HL-60/S4 treated with phorbol 12-myristate 13-acetate at 8.2 ng/mL for 4 days and 3 days (cell line): ENCODE measurements at regions not wholly inside any gene's neighbourhood (a gene's known extent, or its start where the extent isn't known, plus 50 kb on each side); places are given as distances from the start of the nearest gene placed in this dataset.

Experiments
- in situ Hi-C: fragments of 300-500 bp; cut with MboI; formaldehyde crosslinking; loops from 2 replicates; pipeline ENCODE4 v1.15.0; 2022; ENCODE audit warnings: low sequenced_read_pairs

DNA sequence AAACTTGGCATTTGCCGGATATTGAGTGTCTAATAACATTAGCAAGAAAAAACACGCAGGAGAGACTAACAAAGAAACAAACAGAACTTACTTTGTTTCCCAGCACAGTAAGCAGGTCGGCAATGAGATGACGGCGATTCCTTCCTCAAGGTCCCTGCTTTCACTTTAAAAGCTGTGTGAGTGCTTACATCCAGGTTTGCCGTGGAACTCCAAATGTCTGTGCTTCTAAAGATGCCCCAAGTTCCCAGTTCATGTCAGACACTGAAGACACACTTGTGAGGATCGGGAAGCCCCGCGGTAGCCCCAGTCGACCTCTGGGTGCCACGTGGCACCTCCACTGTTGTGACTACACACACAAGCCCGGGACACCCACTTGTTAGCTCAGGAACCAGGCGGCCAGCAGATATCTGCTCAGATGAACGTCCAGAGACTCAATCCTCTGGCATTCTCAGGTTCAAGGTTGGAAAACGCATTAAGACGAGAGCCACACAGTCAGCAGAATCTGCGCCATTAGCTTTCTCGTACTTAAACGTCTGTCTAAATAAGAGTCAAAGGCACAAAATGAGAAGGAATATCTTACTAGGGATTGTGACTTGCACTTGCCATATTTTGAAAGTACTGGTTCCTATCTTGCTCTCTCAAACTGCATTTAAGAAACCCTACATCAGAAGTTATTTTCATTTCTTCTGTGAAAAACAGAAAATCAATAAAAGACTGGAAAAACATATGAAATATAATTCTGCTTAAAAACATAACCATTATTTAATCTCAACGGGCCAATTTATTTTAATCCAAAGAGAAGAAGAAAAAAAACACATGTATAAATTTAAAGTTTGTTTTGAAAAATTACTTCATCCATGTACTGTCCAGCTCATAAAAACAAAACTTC is 207.6 kb upstream of the KLF14 start:
- in situ Hi-C loops: no loop called here

DNA sequence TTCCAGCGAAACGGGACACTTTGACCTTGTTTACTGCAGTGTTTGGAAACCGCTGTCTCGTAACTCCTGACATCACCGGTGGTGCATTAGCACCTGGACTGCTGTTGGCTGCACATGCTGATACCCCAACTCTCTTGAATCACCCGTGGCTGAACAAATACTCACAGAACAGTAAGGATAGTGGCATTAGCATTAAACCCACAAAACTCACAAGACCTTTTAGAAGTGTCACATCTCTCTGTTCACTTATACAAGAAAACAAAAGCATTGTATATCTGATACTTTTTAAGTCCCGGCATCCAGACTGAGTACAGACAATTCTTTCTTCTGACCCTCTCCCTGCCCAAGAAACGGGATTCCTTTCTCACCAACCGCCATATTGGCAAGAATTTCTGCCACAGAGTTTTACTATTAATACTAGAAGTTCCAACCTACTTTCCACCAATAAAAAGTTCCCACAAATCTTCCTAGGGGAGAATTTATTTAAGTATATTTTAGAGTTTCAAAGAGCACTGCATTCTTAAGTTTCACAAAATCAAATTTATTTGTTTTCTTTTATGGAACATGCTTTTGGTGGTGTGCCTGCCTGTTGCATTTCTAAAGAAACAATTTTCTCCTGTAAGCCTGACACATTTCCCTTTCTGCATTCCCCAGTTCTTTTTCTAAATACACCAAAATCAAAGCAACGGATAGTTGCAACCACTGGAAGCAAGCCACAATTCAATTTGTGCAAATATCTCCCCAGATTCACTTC is 208.4 kb upstream of the KLF14 start:
- in situ Hi-C loops: no loop called here

DNA sequence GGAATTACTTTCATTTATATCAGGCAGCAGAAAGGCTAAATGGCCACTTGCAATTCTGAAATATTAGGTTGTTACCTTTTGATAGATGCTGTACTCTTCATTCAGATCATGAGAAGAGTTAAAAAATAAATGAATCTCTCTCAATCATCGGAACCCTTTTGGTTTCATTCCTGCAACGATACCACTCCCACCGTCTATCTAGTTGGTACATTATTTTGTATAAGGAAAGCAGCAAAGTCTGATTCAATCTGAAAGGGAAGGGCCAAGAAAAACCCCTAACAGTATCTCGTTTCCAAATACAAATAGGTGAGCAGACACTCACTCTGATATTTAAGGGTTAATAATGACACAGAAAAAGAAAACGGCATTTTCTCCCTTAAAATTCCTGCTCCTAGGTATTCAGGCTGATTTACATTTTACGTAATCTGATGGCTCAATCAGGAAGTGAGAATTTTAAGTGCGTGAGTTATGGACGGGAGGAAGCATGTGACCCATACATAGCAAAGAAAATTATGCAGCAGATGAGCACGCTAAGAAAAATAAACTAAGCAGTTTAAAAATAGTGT is 209.4 kb upstream of the KLF14 start:
- in situ Hi-C loops: no loop called here

DNA sequence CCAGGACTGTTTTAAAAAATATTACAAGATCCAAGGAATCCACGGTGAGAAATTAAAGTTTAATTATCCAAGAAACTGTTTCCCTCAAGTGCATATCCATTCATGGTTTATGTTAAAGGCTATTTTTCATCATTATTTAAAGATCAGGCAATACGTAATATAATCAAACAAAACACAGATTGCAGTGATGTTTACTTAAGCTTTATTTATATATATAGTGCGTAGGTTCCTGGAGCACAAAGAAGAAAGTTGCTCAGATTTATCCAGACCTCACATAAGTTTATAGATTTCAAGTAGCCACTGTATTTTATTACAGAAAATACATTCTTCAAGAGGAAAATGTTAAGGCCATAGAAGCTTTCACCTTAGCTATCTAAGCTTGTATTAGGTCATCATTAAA is 210.0 kb upstream of the KLF14 start:
- in situ Hi-C loops: no loop called here

DNA sequence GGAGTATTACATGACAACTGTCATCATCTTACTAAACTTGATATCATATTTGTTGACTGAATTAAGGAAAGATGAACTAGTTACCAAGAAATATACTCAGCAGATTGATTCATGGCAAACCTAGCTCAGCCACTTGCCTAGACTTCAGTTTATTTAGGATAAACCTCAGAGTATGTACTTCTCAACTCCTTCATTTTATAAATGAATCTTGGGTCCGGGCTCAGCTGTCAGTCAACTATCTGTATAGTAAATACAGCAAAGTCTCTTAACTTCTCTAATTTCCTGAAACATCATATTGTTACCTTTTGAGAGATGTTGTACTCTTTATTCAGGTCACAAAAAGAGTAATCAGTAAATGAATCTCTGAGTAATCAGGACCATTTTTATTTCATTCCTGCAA is 211.0 kb upstream of the KLF14 start:
- in situ Hi-C loops: no loop called here

DNA sequence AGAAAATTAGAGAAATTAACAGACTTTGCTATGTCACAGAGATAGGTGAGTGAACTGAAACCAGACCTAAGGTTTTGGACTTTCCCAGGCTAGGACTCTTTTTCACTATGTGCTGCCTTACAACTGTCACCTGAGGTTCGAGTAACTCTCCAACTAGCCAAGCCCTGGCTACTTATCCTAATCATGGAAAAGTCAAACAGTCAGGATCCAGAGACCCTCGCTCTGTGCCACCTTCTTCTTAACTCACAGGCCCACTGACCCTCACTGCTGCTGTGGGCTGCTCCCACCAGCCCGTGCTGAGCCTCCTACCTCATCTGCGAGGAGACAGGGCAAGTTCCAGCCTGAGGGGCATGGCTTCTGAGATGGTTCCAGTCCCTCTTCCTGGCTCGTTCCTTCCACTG is 211.4 kb upstream of the KLF14 start:
- in situ Hi-C loops: no loop called here

DNA sequence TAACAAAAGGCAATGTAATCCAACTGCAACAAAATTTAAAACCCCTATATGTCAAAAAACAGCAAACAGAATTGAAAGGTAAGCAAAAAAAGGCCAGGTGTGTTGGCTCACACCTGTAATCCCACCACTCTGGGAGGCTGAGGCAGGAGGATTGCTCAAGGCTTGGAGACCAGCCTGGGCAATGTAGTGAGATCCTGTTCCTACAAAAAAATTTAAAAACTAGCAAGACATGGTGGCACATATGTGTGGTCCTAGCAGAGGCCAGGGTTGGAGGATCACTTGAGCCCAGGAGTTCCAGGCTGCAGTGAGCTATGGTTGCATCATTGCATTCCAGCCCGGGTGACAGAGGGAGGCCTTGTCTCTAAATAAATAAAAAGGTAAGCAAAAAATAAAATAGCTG is 212.1 kb upstream of the KLF14 start:
- in situ Hi-C loops: no loop called here

DNA sequence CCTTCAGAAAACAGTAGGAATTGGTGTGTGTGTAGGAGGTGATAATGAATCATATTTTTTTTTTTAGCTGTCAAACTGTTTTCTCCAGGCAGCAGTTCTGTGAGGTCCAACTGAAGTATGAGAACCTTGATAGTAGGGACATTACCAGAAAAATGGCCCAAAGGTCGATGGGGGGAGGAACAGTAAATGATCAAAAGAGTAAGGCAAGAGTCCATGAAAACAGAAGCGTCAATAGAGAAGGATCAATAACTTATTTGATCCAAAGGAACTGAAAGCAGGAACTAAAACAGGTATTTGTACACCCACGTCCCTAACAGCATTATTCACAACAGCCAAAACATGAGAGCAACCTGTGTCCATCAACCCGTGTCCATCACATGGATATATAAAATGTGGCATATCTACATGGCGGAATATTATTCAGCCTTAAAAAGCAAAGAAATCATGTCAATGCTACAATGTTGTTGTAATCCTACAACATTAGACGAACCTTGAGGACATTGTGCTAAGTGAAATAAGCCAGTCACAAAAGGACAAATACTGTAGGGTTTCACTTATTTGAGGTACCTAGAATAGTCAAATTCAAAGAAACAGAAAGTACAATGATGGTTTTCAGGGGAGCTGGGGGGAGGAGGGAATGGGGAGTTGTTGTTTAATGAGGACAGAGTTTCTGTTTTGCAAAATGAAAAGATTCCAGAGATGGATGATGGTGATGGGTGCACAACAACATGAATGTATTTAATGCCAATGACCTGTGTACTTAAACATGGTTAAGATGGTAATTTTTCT is 214.0 kb upstream of the KLF14 start:
- in situ Hi-C loops: no loop called here

DNA sequence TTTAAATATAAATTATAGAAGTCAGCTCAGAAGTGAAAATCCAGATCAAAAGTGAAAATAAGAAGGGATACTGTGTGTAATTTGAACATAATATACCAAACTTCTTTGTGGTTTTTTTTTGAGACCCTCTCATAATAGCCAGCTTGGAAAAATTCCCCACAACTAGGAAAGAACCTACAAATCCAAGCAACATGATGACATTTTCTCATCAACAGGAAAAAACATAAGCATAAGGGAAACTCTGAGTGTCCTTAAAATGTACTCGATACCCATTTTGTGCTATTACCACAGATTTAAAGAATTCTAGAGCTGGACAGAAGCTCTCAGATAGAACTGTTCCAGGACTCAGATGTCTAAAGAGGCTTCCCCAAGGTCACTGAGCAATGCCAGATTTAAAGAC is 214.8 kb upstream of the KLF14 start:
- in situ Hi-C loops: no loop called here

DNA sequence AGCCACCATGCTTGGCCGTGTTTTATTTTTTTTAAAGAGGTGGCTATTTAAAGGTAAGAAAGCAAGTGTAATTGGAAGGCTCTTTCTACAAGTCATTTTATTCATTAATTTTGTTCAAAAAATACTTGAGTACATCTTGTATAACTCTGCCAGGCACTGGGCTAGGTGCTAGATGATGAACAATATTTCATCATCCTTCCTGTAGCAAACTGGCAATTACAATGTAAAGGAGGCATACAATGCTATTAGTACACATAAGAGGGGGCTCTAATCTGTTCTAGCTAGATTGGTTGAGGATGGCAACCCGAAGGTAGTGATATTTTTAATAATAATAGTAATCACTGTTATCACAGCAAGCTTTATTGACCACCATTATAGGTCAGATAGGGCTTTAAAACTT is 215.5 kb upstream of the KLF14 start:
- in situ Hi-C loops: no loop called here

DNA sequence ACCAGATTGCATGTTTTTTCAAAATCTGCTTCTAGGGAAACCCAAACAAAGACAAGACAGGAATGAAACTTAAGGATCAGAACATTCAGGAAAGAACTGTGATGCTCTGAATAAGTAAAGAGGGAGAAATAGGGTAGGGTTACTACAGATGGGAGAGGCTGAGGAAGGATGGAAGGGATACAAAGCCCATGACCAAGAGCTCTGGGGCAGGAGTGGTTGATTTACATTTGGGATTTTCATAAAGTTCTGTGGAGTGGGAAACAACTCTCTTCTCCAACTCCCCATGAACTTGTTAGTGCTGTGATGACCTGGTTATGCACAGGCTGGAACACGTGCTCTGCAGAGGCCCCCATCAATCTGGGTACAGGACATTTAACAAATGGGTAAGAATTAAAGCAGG is 216.0 kb upstream of the KLF14 start:
- in situ Hi-C loops: no loop called here

DNA sequence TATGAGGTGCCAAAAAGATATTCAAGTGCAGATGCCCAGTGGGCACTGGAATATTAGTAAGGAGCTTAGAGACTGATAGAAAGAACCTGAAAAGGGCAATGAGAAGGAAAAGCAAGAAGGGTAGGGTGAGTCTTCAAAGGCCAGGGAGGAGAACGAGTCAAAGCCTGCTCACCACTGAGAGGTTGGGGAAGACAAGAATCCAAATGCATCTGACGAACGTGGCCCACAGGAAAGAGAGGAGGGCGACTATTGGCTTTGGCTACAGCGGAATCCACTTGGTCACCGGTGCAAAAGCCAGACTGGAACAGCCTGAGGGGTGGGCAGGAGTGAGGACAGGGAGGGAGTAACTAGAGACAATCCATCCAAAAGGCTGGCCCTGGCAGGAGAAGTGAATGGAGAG is 216.7 kb upstream of the KLF14 start:
- in situ Hi-C loops: no loop called here

DNA sequence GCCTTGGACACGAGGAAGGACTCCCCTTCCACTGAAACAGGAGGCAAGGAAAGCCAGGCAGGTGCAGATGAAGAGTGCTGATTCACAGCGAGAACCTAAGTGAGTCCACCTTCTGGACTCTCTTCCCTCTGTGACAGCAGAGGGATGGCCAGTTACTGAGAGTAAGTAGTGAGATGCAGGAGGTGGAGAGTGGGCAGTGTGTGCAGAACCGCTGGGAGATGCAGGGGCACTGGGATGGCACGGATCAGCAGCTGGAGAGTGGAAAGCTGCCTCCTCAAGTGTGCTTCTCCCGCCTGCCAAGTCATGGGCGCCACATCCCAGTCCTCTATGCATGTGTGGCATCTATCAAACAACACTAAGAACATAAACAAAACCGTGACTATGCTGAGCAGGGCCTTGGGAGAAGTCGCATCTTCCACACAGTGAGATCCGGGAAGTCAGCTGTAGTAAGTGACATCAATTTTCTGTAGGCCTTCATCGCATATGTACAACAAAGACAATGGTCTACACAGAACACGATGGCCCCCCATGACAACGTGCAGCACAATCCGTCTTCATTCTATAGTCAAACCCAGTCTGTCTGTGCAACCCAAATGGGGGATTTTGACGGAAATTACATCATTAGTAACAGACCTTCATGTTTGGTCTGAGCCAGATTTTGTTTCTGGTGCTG is 217.4 kb upstream of the KLF14 start:
- in situ Hi-C loops: no loop called here

DNA sequence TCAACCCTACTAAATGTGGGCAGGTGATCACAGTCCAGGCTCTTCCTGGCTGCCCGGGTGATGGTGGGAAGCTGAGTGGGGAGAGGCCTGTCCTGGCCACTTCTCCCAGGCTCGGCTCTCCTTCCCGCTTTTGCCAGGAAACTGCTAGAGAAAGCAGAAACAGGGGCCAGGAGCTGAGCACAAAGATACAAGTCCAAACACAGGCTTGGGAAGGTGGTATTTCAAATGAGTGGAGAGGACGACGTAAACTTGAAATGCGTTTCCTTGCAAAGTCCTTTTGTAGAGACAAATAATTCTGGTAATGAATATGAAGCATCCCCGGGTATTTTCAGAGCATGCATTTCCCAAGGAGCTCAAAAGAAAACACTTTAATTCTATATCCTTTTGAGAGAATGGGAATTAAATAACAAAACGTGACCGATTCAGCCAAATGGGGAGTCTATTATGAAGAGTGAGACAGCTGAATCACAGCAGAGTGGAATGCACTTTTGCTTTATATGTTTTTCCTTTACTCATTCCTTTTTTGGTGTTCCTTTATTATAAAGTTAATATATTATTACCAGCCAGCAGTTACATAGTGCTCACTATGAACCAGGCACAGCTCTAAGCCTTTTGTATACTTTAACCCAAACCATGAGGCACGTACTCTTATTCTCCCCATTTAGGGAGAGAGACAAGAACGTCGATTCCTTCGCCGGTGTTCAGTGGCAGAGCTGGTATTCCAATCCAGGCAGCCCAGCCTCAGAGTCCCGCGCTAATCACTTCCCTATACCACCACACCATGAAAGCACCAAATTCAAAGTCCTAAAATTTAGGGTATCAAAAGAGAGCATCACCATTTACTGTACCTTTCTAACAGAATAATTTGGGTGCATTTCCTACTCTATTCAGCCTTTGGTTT is 218.2 kb upstream of the KLF14 start:
- in situ Hi-C loops: no loop called here

DNA sequence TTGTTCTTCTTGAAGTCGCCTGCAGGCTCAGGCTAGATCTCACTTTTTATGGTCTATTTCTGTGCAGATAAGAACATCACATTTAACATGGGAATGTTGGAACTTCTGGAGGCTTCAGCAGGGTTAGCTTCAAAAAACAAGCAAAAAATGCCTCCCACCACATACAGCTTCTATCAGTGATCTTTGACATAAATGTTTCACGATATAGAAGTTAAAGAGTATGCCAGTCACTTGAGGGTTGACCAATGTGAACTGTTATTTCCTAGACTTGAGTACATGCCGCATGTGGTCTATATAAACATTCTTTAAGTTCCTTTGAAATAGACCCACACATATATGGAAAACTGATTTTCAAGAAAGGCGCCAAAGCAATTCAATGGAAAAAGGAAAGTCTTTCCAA is 219.2 kb upstream of the KLF14 start:
- in situ Hi-C loops: no loop called here

DNA sequence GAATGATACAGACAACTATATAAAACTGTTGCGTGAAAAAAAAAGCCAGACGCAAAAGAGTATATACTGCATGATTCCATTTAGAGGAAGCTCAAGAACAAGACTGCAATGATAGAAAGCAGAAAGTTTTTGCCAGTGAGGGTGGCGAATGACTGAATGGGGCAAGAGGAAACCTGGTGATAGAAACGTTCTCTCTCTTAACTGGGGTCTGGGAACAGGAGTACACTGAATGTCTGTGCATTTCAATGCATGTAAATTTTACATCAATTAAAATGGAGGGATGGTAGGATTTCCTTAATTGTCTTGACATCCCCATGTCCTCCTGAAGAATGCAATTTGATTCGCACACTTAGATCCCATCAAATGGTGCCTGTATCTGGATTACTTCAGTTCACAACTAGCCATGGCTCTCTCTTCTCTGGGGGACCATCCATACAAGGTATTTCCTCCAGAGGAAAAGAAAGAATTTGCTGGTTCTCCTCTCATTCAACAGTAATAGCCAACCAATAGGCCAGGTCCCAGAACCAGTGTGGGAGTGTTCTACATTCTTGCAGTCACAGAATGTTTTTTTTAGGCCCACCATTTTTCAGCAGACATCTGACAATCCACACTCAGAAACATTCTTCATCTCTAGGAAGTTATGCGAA is 221.0 kb upstream of the KLF14 start:
- in situ Hi-C loops: no loop called here

DNA sequence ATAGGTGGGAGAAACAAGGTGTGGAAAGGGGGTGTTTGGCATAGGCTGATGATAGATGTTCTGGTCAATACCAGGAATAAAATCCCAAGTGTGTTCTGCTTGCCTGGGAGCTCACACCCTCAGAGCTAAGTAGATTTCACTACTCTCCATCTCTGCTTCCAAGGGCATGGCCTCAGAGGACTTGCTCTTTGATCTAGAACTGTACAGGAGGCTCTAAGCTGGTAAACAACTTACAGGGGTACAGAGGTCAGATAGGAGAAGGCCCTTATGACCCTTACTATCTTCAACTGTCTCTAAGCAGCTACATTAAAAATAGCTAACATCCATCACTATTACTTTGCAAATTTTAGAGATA is 221.5 kb upstream of the KLF14 start:
- in situ Hi-C loops: no loop called here

DNA sequence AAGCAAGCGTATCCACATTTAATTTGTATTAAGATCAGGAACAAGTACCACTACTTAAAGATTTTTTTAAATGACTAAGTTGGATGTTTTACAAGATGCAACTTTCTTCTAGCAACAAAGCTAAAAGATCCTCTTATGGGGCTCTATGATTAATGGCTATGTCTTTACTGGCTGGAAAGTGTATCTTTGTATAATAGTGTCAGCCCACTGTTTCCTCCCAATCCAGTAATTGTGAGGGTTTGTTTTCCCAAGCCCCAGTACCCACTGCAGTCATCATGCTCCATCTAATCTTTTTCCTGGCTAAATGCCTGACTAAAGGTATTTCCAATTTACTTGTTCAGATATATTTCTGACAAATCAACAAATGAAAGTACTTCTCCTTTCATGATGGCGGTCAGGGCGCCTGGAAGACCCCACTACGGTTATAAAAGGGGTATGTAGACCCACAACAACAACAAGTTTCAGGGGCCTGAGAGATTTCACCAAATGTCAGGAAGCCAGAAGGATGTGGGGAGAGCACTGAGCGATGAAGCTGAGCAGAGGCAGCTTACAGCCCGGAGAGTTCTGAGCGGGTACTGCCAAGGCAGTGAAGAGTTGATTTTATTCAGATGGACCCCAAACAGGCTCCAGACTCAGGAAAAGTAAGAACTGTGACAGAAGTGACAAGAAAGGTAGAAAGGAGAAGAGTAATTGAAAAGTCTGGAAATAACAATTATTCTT is 222.6 kb upstream of the KLF14 start:
- in situ Hi-C loops: no loop called here

DNA sequence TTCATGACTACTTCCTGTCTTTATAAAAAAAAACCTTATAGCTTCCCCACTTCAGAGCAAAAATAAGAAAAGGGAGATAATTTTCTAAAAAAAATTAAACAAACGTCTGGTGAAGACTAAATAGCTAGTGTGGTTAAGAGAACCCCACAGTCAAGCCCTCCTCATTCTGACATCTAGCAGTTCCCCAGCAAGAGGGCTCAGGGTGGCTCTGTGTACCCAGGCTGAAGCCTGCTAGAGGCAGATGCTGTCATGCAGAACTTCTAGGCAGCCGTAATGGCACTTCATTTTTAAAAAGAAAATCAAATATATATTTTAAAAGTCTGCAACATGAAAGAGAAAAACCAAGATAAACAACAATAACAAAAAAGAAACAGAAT is 223.1 kb upstream of the KLF14 start:
- in situ Hi-C loops: no loop called here
